MG63 (cell line): ENCODE measurements at regions not wholly inside any gene's neighbourhood (a gene's known extent, or its start where the extent isn't known, plus 50 kb on each side); places are given as distances from the start of the nearest gene placed in this dataset.
A peak's percentile ranks its signal among the peaks of the same experiment; 100 is the strongest.

Experiments used
- DNase-seq: peaks from one replicate; pipeline ENCODE4 v3.0.0-alpha.2; 2020
- H3K27me3 ChIP-seq: fragments of 250-450 bp; sonication (Bioruptor Pico); 2 replicates; pipeline ENCODE4 v1.5.1; 2020; ENCODE audit warnings: mild to moderate bottlenecking, moderate library complexity
- H3K36me3 ChIP-seq: fragments of 250-450 bp; sonication (Bioruptor Pico); 2 replicates; pipeline ENCODE4 v1.5.1; 2020; ENCODE audit warnings: mild to moderate bottlenecking, moderate library complexity
- H3K4me3 ChIP-seq: fragments of 250-450 bp; sonication (Bioruptor Pico); 2 replicates; pipeline ENCODE4 v1.5.1; 2020; ENCODE audit warnings: mild to moderate bottlenecking, moderate library complexity
- H3K9me3 ChIP-seq: fragments of 250-450 bp; sonication (Bioruptor Pico); 2 replicates; pipeline ENCODE4 v1.5.1; 2020; ENCODE audit warnings: mild to moderate bottlenecking, moderate library complexity

DNA sequence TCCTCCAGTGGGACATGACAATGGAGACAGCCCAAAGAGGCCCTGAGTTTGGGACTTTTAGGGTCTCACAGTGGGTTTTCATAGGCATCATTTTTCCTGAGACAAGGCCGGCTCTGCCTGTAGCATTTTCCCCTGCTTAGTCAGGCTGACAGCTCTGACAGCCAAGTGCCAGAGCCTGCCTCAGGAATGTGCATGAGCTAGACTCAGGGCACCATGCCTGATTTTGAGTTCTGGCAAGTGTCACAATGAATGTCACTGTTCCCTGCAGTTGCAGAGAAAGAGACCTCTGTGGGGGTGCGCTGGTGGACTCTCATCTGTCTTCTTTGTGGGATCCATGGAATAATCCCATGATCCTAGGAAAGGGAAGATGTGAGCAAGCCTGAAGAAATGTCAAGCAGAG, 343.3 kb upstream of the TSPY4 start:
- H3K4me3 ChIP-seq, result no peak overlapping the region
- no peaks in the 10 kb centered on the region for H3K27me3 ChIP-seq
- no peaks in the 10 kb centered on the region for H3K9me3 ChIP-seq
- no peaks in the 10 kb centered on the region for H3K36me3 ChIP-seq
- peak; percentile 76 for DNase-seq

DNA sequence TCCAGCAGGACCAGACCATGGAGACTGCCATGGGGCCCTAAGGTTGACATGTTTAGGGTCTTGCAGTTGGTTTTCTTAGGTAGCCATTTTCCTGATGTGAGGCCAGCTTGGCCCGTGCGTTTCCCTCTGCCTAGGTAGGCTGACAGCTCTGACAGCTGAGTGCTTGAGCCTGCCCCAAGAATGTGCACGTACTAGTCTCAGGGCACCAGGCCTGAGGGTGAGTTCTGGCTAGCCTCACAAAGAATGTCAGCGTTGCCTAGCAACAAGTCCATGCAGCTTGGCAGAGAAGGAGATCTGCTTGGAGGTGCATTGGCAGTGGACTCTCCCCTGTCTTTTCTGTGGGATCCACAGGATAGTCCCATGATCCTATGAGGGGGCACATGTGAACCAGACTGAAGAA, 336.0 kb upstream of the TSPY4 start:
- H3K4me3 ChIP-seq, result no peak overlapping the region
- H3K36me3 ChIP-seq, result no peaks in the 10 kb centered on the region
- DNase-seq, result peak; percentile 1
- no peaks in the 10 kb centered on the region for H3K27me3 ChIP-seq
- no peaks in the 10 kb centered on the region for H3K9me3 ChIP-seq

DNA sequence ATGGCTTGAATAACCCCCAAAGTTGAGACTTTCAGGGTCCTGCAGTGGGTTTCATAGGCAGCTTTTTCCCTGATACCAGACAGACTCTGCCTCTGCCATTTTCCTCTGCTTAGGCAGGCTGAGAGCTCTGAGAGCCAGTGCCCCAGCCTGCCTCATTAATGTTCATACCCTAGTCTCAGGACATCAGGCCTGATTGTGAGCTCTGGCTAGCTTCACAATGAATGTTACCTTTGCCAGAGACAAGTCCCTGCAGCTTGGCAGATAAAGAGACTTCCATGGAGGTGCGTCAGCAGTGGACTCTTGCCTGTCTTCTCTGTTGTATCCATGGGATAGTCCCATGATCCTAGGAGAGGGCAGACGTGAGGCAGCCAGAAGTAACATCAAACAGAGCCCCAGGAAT, 333.5 kb upstream of the TSPY4 start:
- H3K4me3 ChIP-seq, result no peak overlapping the region
- H3K27me3 ChIP-seq, result no peaks in the 10 kb centered on the region
- no peaks in the 10 kb centered on the region for H3K9me3 ChIP-seq
- DNase-seq, result no peak
- no peaks in the 10 kb centered on the region for H3K36me3 ChIP-seq

DNA sequence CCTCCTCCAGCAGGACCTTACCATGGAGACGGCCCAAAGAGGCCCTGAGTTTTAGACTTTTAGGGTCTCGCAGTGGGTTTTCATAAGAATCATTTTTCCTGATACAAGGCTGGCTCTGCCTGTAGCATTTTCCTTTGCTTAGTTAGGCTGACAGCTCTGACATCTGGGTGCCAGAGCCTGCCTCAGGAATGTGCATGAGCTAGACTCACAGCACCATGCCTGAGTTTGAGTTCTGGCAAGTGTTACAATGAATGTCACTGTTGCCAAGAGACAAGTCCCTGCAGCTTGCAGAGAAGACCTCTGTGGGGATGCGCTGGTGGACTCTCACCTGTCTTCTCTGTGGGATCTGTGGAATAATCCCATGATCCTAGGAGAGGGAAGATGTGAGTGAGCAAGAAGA, 328.6 kb upstream of the TSPY4 start:
- no peak overlapping the region for H3K4me3 ChIP-seq
- no peaks in the 10 kb centered on the region for H3K9me3 ChIP-seq
- DNase-seq, result peak; percentile 1
- H3K27me3 ChIP-seq, result no peaks in the 10 kb centered on the region
- H3K36me3 ChIP-seq, result no peaks in the 10 kb centered on the region

DNA sequence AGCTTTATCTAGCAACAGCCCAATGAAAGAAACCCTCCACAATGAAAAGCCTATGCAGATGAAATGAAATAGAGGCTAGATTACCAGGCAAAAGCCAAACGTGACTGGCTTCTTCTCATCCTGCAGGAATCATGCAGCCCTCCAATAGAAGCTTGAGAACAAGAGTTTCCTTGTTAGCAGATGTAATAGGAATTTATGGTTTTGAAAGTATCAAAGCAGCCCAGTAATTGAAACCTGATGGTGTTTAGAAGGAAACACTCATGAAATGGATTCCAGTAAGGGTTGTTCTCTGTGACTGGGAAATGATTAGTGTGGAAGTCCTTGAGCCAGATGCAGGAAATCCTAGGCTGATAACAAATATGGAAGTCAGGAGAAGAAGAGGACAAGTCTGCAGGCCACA, 320.3 kb upstream of the TSPY4 start:
- H3K9me3 ChIP-seq, result no peaks in the 10 kb centered on the region
- DNase-seq, result no peak
- no peak overlapping the region for H3K4me3 ChIP-seq

DNA sequence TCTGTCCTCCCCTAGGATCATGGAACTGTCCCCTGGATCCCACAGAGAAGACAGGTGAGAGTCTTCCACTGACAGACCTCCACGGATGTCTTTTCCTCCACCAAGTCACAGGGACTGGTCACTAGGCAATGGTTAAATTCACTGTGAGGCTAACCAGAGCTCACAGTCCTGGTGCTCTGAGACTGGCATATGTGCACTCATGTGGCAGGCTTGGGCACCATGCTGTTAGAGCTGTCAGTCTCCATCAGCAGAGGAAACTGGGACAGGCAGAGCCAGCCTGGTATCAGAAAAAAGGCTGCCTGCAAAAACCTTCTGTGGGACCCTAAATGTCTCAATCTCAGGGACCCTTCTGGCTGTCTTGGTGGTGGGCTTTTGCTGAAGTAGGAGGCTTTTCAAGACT, 318.9 kb upstream of the TSPY4 start:
- Histone ChIP-seq H3K9me3 (no peaks in the 10 kb centered on the region), H3K27me3 (no peaks in the 10 kb centered on the region), H3K4me3 (no peak overlapping the region), H3K36me3 (no peaks in the 10 kb centered on the region)
- no peak for DNase-seq

More for the DNA sequence above, 320.3 kb upstream of the TSPY4 start:
- Histone ChIP-seq H3K27me3 (no peaks in the 10 kb centered on the region), H3K36me3 (no peaks in the 10 kb centered on the region)

DNA sequence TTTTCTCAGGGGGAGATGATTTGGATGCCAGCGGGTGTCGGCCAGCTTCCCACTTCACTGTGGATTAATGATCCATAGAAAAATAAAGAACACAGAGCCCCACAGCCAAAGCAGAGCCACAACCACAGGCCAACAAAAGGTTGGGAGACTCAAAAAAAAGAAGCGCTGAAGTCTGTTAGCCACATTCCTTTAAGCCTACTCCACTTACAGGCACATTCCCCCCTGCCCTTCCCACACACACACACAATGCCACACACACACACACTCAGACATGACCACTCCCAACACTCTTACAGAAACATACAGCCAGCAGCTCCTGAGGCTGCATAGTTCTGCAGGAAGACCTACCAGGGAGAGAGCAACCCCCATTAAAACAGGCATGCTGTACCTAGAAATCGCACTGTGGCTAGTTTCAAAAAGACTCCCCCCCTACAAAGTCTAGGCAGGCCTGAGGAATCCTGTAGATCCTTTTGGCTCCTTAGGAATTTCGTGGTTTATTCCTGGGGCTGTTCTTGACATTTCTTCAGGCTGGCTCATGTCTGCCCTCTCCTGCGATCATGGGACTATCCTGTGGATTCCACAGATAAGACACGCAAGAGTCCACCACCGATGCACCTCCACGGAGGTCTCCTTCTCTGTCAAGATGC, 309.4 kb upstream of the TSPY4 start:
- Histone ChIP-seq H3K36me3 (no peaks in the 10 kb centered on the region), H3K27me3 (no peaks in the 10 kb centered on the region), H3K9me3 (no peaks in the 10 kb centered on the region), H3K4me3 (no peak overlapping the region)
- peak; percentile 8 for DNase-seq

DNA sequence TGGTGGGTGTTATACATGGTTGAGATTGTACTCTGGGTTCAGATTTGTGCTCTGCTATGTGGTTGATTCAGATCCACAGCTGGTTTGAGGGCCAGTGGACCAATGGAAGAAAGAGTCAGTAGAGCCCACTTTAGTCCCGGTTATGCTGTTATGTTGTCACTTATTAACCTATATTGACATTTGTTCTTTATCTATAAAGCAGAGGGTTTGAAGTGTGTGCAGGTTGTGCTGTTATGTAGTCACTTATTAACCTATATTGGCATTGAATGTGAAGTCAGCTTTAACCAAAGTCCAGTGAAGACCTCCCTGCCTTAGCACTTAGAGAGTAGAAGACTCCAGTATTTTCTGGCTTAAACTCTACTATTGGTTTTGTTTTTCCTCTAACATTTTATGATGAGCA, 307.3 kb upstream of the TSPY4 start:
- Histone ChIP-seq H3K36me3 (no peaks in the 10 kb centered on the region), H3K4me3 (no peak overlapping the region), H3K9me3 (no peaks in the 10 kb centered on the region), H3K27me3 (no peaks in the 10 kb centered on the region)
- no peak for DNase-seq

DNA sequence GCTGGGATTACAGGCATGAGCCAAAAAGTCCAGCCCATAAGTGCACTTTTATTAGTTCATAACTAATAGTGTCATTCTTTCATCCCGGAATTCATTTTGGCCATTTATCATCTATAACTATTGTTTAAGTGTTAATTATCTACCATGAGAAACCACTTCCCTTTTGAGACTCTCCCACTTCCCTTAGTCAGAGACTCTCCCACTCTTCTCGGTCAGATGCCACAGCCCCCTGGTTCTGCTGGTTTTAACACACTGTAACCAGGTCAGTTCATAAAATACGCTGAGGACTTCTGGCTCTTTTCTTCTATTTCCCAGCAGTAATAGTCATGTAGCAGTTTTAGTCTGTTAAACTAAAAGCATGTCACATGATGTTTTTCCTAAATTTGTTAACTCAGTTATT, 303.0 kb upstream of the TSPY4 start:
- DNase-seq, result no peak
- H3K36me3 ChIP-seq, result no peaks in the 10 kb centered on the region
- H3K27me3 ChIP-seq, result no peaks in the 10 kb centered on the region
- H3K4me3 ChIP-seq, result no peak overlapping the region
- H3K9me3 ChIP-seq, result no peaks in the 10 kb centered on the region

DNA sequence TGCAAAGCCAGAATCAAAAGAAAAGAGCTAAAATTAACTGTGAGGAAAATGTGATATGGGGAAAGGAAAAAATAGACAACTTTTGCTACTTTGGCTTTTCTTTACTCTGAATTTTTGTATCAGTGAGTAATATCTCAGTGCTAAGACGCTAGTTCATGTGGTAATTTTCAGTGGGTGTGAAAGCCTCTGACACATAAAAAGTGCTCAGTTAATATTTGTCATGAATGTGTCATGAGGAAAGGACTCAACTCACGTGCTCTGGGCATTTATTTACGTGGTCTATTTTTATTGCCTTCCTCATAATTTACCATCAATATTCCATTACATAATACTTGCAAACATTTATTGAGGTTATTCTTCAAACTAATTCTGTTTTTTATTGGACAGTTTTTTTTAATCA, 302.0 kb upstream of the TSPY4 start:
- no peak for DNase-seq
- no peaks in the 10 kb centered on the region for H3K9me3 ChIP-seq
- H3K4me3 ChIP-seq, result no peak overlapping the region
- H3K27me3 ChIP-seq, result no peaks in the 10 kb centered on the region
- H3K36me3 ChIP-seq, result no peaks in the 10 kb centered on the region

DNA sequence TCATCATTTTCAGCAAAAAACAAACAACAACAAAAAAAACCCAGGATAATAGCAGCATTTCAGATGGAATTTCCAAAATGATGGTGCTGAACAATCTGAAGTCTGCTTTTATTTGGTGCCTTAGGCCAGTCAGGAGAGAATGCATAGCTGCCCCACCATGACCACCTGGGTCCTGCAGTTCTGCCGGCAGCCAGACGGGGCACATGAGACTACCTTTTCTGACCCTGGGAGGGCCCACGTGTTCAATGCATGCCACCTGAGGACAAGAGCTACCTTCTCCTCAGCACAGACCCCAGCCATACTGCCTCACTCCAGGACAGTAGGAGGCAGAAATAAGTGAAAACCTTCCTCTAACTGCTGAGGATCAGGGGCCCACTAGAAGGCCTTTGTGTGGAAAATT, 295.8 kb upstream of the TSPY4 start:
- Histone ChIP-seq H3K27me3 (no peaks in the 10 kb centered on the region), H3K36me3 (no peaks in the 10 kb centered on the region), H3K4me3 (no peak overlapping the region), H3K9me3 (no peaks in the 10 kb centered on the region)
- no peak for DNase-seq
